CD4-positive, alpha-beta T cell treated with Interferon alpha-2 for 1 hour (primary cell): ENCODE measurements at regions not wholly inside any gene's neighbourhood (a gene's known extent, or its start where the extent isn't known, plus 50 kb on each side); places are given as distances from the start of the nearest gene placed in this dataset.
"Not testable (repeated sequence)": the region's sequence is repeated elsewhere in the genome, so short reads cannot be mapped to it uniquely, and the experiment has no call there.

Experiments used
- DNase-seq, 2 donors: peaks; one replicate each; pipeline ENCODE4 v3.0.0-alpha.2; 2020 to 2022

DNA sequence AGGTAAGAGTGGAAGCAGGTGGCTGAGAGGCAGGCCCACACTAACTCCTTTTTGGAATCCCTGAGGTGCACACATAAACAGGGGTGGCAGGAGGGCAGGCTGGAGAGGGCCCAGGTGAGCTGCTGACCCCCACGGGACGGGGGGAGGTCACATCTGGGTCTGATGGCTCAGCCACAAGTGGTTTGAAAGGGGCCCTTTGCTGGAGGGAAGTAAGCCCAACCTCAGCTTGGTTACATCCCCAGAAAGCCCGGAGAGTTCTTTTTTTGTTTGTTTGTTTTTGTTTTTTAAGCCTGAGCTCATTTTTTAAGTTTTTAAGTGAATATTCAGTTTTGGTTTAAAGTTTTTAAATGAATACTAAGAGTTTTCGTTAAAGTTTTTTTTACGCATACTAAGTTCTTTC lies 72.8 kb upstream of the CUX1 start:
- DNase-seq: no peak

DNA sequence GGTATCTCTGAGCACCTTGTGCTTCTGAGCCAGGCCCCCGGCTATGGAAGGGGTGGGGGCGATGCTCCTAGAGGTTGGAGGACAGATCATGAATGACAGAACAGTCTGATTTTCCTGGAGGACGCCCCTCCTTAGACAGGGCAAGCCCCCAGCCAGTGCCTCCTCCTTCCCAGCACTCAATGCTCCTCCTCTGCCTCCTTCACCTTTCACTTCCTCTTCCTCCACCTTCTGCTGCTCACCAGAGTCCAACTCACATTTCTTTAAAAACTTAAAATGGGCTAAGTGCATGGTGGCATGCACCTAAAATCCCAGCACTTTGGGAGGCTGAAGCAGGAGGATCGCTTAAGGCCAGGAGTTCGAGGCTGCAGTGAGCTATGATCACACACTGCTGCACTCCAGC lies 71.1 kb upstream of the CUX1 start:
- no peak for DNase-seq

DNA sequence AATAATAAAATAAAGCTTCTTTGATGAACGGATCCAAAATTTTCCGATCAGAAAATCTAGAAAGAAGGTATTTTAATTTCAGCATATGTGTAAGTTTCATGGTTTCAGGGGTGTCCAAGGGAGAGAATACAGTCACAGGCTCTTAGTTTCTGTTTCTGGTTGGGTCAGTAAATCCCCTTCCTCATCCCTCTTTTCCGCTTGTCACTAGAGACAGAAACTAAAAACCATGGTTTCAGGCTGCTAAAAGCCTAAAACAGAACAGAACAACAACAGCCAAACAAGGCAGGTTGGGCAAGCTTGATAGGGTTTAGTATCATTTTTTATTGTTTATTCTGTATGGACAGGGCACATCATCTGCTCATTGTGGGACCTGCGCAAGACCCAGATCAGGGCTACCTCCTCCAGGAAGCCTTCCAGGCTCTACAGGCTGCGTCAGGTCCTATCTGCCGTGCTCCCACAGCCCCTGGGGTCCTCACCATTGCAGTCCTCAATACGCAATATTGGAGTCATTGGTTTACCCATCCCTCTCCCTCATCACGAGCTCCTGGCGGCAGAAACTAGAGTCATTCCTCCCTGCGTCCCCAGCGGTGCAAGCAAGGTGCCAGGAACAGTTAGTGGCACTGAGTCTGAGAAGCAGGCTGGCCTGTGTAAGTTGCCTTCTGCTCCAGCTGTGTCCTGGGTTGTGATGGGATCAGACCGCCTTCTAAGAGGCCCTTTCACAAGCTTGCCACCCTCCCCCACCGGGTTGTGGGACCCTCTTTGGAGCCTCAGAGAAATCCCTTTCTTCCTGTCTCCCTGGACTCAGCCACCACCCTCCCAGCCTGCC lies 70.2 kb upstream of the CUX1 start:
- no peak for DNase-seq

DNA sequence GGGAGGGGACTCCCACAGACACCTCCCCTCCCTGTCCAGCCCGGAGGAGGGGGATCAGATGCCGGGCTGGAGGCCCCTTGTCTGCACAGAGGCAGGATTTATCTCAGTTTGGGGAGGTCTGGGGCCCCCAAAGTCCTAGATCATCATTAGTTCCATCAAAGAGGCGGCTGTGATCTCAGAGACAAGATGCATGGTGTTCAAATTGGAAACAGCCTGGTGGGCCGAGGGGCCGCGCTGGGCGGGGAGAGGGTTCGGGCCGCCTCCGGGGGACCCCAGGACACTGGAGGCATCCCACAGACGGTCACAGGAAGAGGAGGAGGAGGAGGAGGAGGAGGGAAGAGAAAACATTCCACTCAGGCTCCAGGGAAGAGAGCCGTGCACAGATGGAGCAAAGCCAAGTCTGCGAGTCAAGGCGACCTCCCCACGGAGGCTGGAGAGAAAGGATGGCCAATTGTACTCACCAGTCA lies 69.5 kb upstream of the CUX1 start:
- no peak for DNase-seq

DNA sequence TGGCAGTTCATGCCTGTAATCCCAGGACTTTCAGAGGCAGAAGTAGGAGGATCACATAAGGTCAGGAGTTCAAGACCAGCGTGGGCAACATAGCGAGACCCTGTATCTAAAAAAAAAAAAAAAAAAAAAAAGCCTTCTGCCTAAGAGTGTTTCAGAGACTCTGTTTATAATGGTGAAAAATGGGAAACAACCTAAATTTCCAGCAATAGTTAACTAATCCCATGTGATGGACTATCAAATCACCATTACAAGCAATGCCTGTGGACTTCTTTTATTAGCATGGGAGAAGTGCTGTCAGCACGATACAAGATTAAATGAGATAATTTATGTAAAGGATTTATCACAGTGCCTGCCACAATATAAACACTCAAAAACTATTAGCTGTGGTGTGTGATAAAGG lies 67.5 kb upstream of the CUX1 start:
- no peak for DNase-seq

DNA sequence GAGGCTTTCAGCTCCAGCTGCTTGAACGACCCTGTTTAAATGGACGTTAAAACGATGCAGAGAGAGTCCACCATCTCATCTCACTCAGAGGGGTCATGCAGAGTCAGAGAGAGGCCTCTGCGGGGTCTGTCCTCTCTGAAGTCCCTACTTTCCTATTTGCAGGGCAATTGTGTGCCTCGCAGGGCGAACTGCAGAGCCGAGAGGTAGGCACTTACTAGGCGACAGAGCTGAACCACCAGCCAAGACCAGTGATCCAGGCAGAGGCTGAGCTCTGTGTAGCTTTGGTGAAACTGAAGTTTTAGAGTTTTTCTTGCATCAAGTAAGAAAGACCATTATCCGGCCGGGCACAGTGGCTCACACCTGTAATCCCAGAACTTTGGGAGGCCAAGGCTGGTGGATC lies 64.1 kb upstream of the CUX1 start:
- no peak for DNase-seq

DNA sequence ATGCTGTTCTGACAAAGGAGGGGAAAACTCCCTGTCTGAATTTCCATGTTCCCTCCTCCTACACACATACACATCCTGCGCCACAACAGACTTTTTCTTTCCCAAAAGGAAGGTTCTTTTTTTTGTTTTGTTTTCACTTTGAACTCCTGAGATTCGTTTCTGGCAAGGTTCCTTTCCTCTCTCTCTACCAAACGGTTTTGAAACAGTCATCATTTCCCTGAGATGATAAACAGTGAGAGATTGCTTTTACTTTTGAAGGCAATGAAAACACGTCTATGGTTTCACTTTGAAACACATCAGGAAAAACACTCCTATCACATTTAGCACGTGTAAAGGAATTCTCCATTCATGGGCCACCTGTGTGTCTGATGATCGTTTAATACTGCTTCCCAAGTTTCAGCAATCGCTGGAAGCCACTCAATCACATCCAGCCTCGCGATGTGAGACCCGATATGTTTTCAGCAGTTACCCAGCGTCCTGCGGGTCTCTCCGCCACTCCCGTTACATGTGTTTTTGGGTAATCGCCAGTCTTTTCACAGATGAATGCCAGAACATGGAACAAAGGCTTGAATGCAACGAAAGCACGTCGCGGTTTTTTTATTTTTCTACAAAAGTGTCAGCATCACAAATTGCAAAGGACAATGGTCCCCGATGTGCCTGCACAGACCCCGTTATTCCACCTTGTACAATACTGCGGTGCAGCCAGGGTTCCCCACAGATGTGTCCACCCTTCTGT lies 62.8 kb upstream of the CUX1 start:
- DNase-seq: no peak

DNA sequence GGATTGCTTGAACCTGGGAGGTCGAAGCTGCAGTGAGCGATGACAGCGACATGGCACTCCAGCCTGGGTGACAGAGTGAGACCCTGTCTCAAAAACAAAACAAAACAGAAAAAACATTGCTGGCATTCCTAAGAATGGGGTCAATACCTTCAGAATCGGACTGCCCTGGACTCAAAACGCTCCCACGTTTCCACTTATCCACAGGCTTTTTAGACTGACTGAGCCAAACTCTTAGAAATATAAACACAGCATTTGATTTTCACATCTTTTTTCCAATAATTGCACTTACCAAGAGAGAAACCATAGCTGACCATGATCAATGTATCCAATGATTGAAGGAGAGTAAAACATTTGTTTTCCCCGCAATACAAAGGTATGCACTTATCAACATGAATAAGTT lies 59.5 kb upstream of the CUX1 start:
- no peak for DNase-seq

DNA sequence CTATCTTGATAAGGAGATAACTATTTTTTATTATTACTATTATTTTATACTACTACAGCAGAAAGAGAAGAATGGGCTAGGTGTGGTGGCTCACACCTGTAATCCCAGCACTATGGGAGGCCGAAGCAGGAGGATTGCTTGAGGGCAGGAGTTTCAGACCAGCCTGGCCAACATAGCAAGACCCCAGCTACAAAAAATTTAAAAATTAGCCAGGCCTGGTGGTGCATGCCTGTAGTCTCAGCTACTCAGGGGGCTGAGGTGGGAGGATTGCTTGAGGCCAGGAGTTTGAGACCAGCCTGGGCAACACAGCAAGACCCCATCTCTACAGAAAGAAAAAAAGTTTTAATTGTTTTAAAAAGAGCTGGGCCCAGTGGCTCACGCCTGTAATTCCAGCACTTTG lies 58.9 kb upstream of the CUX1 start:
- DNase-seq: not testable (repeated sequence)

DNA sequence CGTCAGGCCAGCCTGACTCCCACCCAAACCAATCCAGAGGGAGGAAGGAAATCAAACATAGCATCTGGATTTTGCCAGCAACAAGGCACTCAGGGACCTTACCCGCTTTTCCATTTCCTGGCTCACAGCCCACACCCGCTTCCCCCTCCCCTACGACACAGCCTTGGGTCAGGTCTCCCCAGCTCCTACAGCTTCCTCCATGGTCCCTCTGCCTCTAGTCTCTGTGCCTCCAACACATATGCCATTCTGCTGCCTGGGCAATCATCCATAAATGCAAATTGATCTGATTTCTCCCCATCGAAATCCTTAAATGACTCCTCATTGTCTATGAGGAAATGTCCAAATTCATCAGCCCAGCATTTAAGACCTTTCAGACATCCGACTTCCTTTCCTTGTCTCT lies 53.2 kb upstream of the CUX1 start:
- DNase-seq: no peak

DNA sequence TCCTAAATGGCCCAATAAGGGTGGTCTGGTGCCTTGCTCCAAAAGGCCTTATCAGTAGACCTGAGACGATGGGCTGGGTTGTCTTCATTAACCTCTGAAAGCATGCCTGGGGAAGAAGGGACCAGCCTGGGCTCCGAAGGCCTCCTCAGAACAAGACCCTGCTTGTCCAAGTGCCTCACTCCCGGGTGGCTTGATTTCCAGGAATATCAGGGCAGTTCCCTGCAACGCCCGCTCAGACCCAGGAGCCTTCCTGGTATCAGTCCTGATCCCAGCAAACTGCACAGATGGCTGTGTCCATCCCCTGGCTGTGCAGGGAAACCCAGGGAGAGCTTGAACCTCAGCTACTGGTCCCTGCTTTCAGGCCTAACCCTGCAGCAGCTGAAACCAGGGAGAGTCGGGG lies 49.9 kb upstream of the CUX1 start:
- no peak for DNase-seq
